ENCODE measurements at regions not wholly inside any gene's neighbourhood (a gene's known extent, or its start where the extent isn't known, plus 50 kb on each side); places are given as distances from the start of the nearest gene placed in this dataset.
"Not testable (repeated sequence)": the region's sequence is repeated elsewhere in the genome, so short reads cannot be mapped to it uniquely, and the experiment has no call there.

GRCh38 chr1:94298861-94299260 is 61.5 kb upstream of the ARHGAP29 start:
- H3K23ac ChIP-seq (ENCODE audit: low read length) = no peak overlapping the region
- H3K79me1 ChIP-seq (ENCODE audit: low read length) = peaks cover 3% of the 10 kb centered on the region
- H4K12ac ChIP-seq (ENCODE audit: low read depth, low read length) = no peak overlapping the region
- no peak overlapping the region for H2BK5ac ChIP-seq (ENCODE audit: low read depth, low read length, poor library complexity)
- H2AK5ac ChIP-seq (ENCODE audit: low read length) = no peak overlapping the region
- no peak overlapping the region for H3K18ac ChIP-seq (ENCODE audit: low read length)
- H3K14ac ChIP-seq (ENCODE audit: low read length) = no peak overlapping the region
- no peak overlapping the region for H4K91ac ChIP-seq (ENCODE audit: low read depth, low read length)
- peaks cover 3 to 7% of the 10 kb centered on the region in 2 experiments for H3K4me1 ChIP-seq (ENCODE audit: control insufficient read depth in 1 of 2, insufficient read depth in 2 of 2, low read length in 2 of 2)
- WGBS (ENCODE audit: extremely low coverage, insufficient coverage, insufficient read length) = no CpG with 5 or more reads among the region's 2 CpGs
- no peak overlapping the region for H3K4ac ChIP-seq (ENCODE audit: low read depth, low read length)
- H3K79me2 ChIP-seq (ENCODE audit: control insufficient read depth, insufficient read depth, low read length, poor library complexity) = no peaks in the 10 kb centered on the region
- H3K27me3 ChIP-seq (ENCODE audit: insufficient read depth, low read length) = no peaks in the 10 kb centered on the region
- H2BK120ac ChIP-seq (ENCODE audit: insufficient read depth, low read length, poor library complexity) = no peak overlapping the region
- no peak overlapping the region for H3K4me3 ChIP-seq (ENCODE audit: low read depth, low read length)
- no peak overlapping the region for H3K9ac ChIP-seq (ENCODE audit: low read length)
- no peaks in the 10 kb centered on the region for H3K36me3 ChIP-seq (ENCODE audit: control insufficient read depth in 1 of 2, insufficient read depth in 2 of 2, low read length in 2 of 2)
- H3K9me3 ChIP-seq (ENCODE audit: insufficient read depth, low read depth, low read length) = no peaks in the 10 kb centered on the region
- no peak overlapping the region for H4K8ac ChIP-seq (ENCODE audit: low read depth, low read length)
- no peak overlapping the region for H2BK12ac ChIP-seq (ENCODE audit: low read length)
- DNase-seq = no peak
- H3K4me2 ChIP-seq (ENCODE audit: low read length) = no peak overlapping the region
- H3K27ac ChIP-seq (ENCODE audit: low read depth, low read length) = no peak overlapping the region
- H2AFZ ChIP-seq (ENCODE audit: insufficient read depth, low read length, poor library complexity) = no peak overlapping the region

DNA sequence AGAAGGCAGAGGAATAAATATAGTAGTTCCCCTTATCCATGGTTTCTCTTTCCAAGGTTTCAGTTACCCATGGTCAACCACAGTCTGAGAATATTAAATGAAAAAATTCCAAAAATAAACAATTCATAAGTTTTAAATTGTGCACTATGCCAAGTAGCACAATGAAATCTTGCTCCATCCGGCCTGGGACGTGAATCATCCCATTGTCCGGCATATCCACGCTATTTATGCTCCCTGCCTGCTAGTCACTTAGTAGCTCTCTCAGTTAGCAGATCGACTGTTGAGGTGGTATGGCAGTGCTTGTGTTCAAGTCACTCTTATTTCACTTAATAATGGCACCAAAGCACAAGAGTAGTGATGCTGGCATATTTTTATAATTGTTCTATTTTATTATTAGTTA is 58.6 kb upstream of the ARHGAP29 start:
- Histone ChIP-seq H3K14ac (ENCODE audit: low read length) (no peak overlapping the region), H3K79me2 (ENCODE audit: control insufficient read depth, insufficient read depth, low read length, poor library complexity) (no peaks in the 10 kb centered on the region), H3K4ac (ENCODE audit: low read depth, low read length) (no peak overlapping the region), H3K9me3 (ENCODE audit: insufficient read depth, low read depth, low read length) (peaks cover 2% of the 10 kb centered on the region), H2AK5ac (ENCODE audit: low read length) (no peak overlapping the region), H4K12ac (ENCODE audit: low read depth, low read length) (no peak overlapping the region), H3K18ac (ENCODE audit: low read length) (no peak overlapping the region), H2BK12ac (ENCODE audit: low read length) (no peak overlapping the region), H3K27me3 (ENCODE audit: insufficient read depth, low read length) (no peaks in the 10 kb centered on the region), H2BK5ac (ENCODE audit: low read depth, low read length, poor library complexity) (no peak overlapping the region), H3K27ac (ENCODE audit: low read depth, low read length) (no peak overlapping the region), H4K8ac (ENCODE audit: low read depth, low read length) (no peak overlapping the region), H3K36me3 (ENCODE audit: control insufficient read depth in 1 of 2, insufficient read depth in 2 of 2, low read length in 2 of 2) (no peaks in the 10 kb centered on the region), H2BK120ac (ENCODE audit: insufficient read depth, low read length, poor library complexity) (no peak overlapping the region), H2AFZ (ENCODE audit: insufficient read depth, low read length, poor library complexity) (no peak overlapping the region), H3K4me3 (ENCODE audit: low read depth, low read length) (no peak overlapping the region), H3K23ac (ENCODE audit: low read length) (no peak overlapping the region), H3K4me2 (ENCODE audit: low read length) (no peak overlapping the region), H3K4me1 (ENCODE audit: control insufficient read depth in 1 of 2, insufficient read depth in 2 of 2, low read length in 2 of 2) (peaks cover 3 to 7% of the 10 kb centered on the region in 2 experiments), H3K79me1 (ENCODE audit: low read length) (peaks cover 1% of the 10 kb centered on the region), H4K91ac (ENCODE audit: low read depth, low read length) (no peak overlapping the region), H3K9ac (ENCODE audit: low read length) (no peak overlapping the region)
- no peak for DNase-seq
- WGBS (ENCODE audit: extremely low coverage, insufficient coverage, insufficient read length) = no CpG with 5 or more reads among the region's 5 CpGs

DNA sequence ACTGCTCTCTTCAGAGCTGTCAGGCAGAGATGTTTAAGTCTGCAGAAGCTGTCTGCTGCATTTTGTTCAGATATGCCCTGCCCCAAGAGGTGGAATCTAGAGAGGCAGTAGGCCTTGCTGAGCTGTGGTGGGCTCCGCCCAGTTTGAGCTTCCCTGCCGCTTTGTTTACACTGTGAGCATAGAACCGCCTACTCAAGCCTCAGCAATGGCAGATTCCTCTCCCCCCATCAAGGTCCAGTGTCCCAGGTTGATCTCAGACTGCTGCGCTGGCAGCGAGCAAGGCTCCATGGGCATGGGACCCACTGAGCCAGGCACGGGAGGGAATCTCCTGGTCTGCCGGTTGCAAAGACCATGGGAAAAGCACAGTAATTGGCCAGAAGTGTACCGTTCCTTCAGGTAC is 55.6 kb upstream of the ARHGAP29 start:
- H2AK5ac ChIP-seq (ENCODE audit: low read length); DNase-seq; H3K36me3 ChIP-seq (ENCODE audit: control insufficient read depth in 1 of 2, insufficient read depth in 2 of 2, low read length in 2 of 2); H2BK12ac ChIP-seq (ENCODE audit: low read length); H3K4me1 ChIP-seq (ENCODE audit: control insufficient read depth in 1 of 2, insufficient read depth in 2 of 2, low read length in 2 of 2); H3K79me2 ChIP-seq (ENCODE audit: control insufficient read depth, insufficient read depth, low read length, poor library complexity); H3K4me3 ChIP-seq (ENCODE audit: low read depth, low read length); H3K27me3 ChIP-seq (ENCODE audit: insufficient read depth, low read length); H3K4me2 ChIP-seq (ENCODE audit: low read length); H3K4ac ChIP-seq (ENCODE audit: low read depth, low read length); H2BK120ac ChIP-seq (ENCODE audit: insufficient read depth, low read length, poor library complexity); H4K12ac ChIP-seq (ENCODE audit: low read depth, low read length); H4K91ac ChIP-seq (ENCODE audit: low read depth, low read length); H3K14ac ChIP-seq (ENCODE audit: low read length); H3K27ac ChIP-seq (ENCODE audit: low read depth, low read length); H3K79me1 ChIP-seq (ENCODE audit: low read length); H3K9me3 ChIP-seq (ENCODE audit: insufficient read depth, low read depth, low read length); H3K9ac ChIP-seq (ENCODE audit: low read length); H2AFZ ChIP-seq (ENCODE audit: insufficient read depth, low read length, poor library complexity); H3K23ac ChIP-seq (ENCODE audit: low read length); H4K8ac ChIP-seq (ENCODE audit: low read depth, low read length); H2BK5ac ChIP-seq (ENCODE audit: low read depth, low read length, poor library complexity); H3K18ac ChIP-seq (ENCODE audit: low read length): not testable (repeated sequence)
- no CpG with 5 or more reads among the region's 8 CpGs for WGBS (ENCODE audit: extremely low coverage, insufficient coverage, insufficient read length)

- no CpG with 5 or more reads among the region's 1 CpG for WGBS (ENCODE audit: extremely low coverage, insufficient coverage, insufficient read length)
- H3K9ac ChIP-seq (ENCODE audit: low read length); H3K9me3 ChIP-seq (ENCODE audit: insufficient read depth, low read depth, low read length); H3K14ac ChIP-seq (ENCODE audit: low read length); H3K27ac ChIP-seq (ENCODE audit: low read depth, low read length); H4K12ac ChIP-seq (ENCODE audit: low read depth, low read length); DNase-seq; H2BK120ac ChIP-seq (ENCODE audit: insufficient read depth, low read length, poor library complexity); H3K79me2 ChIP-seq (ENCODE audit: control insufficient read depth, insufficient read depth, low read length, poor library complexity); H3K4me2 ChIP-seq (ENCODE audit: low read length); H3K27me3 ChIP-seq (ENCODE audit: insufficient read depth, low read length); H2AK5ac ChIP-seq (ENCODE audit: low read length); H4K8ac ChIP-seq (ENCODE audit: low read depth, low read length); H4K91ac ChIP-seq (ENCODE audit: low read depth, low read length); H3K18ac ChIP-seq (ENCODE audit: low read length); H3K36me3 ChIP-seq (ENCODE audit: control insufficient read depth in 1 of 2, insufficient read depth in 2 of 2, low read length in 2 of 2); H3K4me1 ChIP-seq (ENCODE audit: control insufficient read depth in 1 of 2, insufficient read depth in 2 of 2, low read length in 2 of 2); H3K79me1 ChIP-seq (ENCODE audit: low read length); H3K23ac ChIP-seq (ENCODE audit: low read length); H2AFZ ChIP-seq (ENCODE audit: insufficient read depth, low read length, poor library complexity); H2BK5ac ChIP-seq (ENCODE audit: low read depth, low read length, poor library complexity); H2BK12ac ChIP-seq (ENCODE audit: low read length); H3K4ac ChIP-seq (ENCODE audit: low read depth, low read length); H3K4me3 ChIP-seq (ENCODE audit: low read depth, low read length): not testable (repeated sequence)
These were observed 51.9 kb upstream of the ARHGAP29 start for GRCh38 chr1:94289244-94289643.
